Sigmoid colon (tissue), 4 donors: ENCODE measurements at regions not wholly inside any gene's neighbourhood (a gene's known extent, or its start where the extent isn't known, plus 50 kb on each side); places are given as distances from the start of the nearest gene placed in this dataset.

Experiments used
- EP300 ChIP-seq, 4 donors: sonication (generic); formaldehyde crosslinking; IDR thresholded peaks; one replicate each; pipeline ENCODE4 v1.6.1; 2017; ENCODE audit warnings: antibody characterized with exemption in 4 of 4
- POLR2AphosphoS5 ChIP-seq, 4 donors: sonication (generic); formaldehyde crosslinking; IDR thresholded peaks; one replicate each; pipeline ENCODE4 v1.6.1; 2017; ENCODE audit warnings: antibody characterized with exemption in 4 of 4
- TF ChIP-seq, protein P1 (sequence below), 4 experiments: fragments of 450-650 bp in 3 of 4; fragments of 200-600 bp in 1 of 4; IDR thresholded peaks; one replicate each; pipeline ENCODE4 v1.5.1; 2016 to 2019; ENCODE audit warnings: antibody characterized with exemption in 4 of 4, mild to moderate bottlenecking in 3 of 4, moderate library complexity in 2 of 4

GRCh38 chr5:4555725-4556285 is 584.3 kb upstream of the ADAMTS16 start:
- TF ChIP-seq, protein P1, sequence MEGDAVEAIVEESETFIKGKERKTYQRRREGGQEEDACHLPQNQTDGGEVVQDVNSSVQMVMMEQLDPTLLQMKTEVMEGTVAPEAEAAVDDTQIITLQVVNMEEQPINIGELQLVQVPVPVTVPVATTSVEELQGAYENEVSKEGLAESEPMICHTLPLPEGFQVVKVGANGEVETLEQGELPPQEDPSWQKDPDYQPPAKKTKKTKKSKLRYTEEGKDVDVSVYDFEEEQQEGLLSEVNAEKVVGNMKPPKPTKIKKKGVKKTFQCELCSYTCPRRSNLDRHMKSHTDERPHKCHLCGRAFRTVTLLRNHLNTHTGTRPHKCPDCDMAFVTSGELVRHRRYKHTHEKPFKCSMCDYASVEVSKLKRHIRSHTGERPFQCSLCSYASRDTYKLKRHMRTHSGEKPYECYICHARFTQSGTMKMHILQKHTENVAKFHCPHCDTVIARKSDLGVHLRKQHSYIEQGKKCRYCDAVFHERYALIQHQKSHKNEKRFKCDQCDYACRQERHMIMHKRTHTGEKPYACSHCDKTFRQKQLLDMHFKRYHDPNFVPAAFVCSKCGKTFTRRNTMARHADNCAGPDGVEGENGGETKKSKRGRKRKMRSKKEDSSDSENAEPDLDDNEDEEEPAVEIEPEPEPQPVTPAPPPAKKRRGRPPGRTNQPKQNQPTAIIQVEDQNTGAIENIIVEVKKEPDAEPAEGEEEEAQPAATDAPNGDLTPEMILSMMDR (IDR thresholded peaks at IDR 0.05): no peak
- no peak for TF ChIP-seq EP300 (IDR thresholded peaks at IDR 0.05)
- TF ChIP-seq POLR2AphosphoS5 (IDR thresholded peaks at IDR 0.05): no peak
